Naive thymus-derived CD8-positive, alpha-beta T cell (primary cell): ENCODE measurements at regions not wholly inside any gene's neighbourhood (a gene's known extent, or its start where the extent isn't known, plus 50 kb on each side); places are given as distances from the start of the nearest gene placed in this dataset.

Experiments
- ATAC-seq, 2 donors: fragments of 150-1000 bp; cut with Tn5 transposase in 1 of 2; sonication (Bioruptor Pico), chemical (Tn5 transposase) in 1 of 2; 1 replicate in 1 of 2; 2 replicates in 1 of 2; pipeline ENCODE4 v1.10.0; 2021; ENCODE audit warnings: mild to moderate bottlenecking in 2 of 2, moderate library complexity in 2 of 2
- POLR2A ChIA-PET: fragments of 350-600 bp; sonication (Branson Sonifier 250); formaldehyde crosslinking; loops from one replicate; lab custom pipeline; 2021; ENCODE audit warnings: antibody characterized with exemption; lab: Charles Lee
- DNase-seq, 10 donors: peaks; one replicate each; pipeline versions ENCODE4 v3.0.0 to v3.0.0-alpha.2; 2020 to 2022
- H3K27ac Mint-ChIP-seq, 10 donors: one replicate each; pipeline ENCODE4 v1.8.0; 2020 to 2022; ENCODE audit warnings: mild to moderate bottlenecking in 10 of 10, mixed read lengths in 10 of 10, moderate library complexity in 4 of 10, inconsistent platforms in 1 of 10
- H3K27me3 Mint-ChIP-seq, 5 donors: one replicate each; pipeline ENCODE4 v1.8.0; 2021 to 2022; ENCODE audit warnings: mixed read lengths in 5 of 5
- H3K36me3 Mint-ChIP-seq, 3 donors: one replicate each; pipeline ENCODE4 v1.8.0; 2020 to 2022; ENCODE audit warnings: mixed read lengths in 3 of 3, mild to moderate bottlenecking in 2 of 3, inconsistent platforms in 1 of 3
- H3K4me1 Mint-ChIP-seq, 4 donors: one replicate each; pipeline ENCODE4 v1.8.0; 2021 to 2022; ENCODE audit warnings: mixed read lengths in 4 of 4
- H3K4me3 Mint-ChIP-seq, 10 donors: one replicate each; pipeline ENCODE4 v1.8.0; 2020 to 2022; ENCODE audit warnings: mild to moderate bottlenecking in 10 of 10, mixed read lengths in 10 of 10, moderate library complexity in 6 of 10, inconsistent platforms in 1 of 10
- H3K9me3 Mint-ChIP-seq, 9 donors: one replicate each; pipeline ENCODE4 v1.8.0; 2020 to 2022; ENCODE audit warnings: mixed read lengths in 9 of 9, mild to moderate bottlenecking in 3 of 9, inconsistent platforms in 1 of 9, moderate library complexity in 1 of 9

DNA sequence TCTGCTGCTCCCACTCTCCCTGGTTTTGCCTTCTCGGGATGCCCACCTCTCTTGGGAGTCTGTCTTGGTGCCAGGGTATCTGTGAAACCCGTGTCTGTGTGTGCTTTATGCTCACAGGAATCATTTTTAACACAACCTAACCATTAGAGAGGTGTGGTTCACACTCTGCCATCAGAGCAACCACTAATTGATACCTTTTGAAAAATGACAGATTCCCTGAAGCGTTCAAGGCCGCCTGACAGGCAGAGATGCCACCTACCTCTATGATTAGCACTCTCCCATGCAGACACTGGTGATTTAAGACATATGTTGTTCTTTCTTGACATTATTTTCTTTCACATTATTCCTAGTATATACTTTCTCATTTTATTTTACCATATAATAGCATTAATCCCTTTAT, 207.3 kb upstream of the SGCD start:
- Mint-ChIP-seq H3K36me3 (no peaks in the 10 kb centered on the region), H3K4me1 (no peaks in the 10 kb centered on the region), H3K27ac (no peak overlapping the region), H3K9me3 (no peaks in the 10 kb centered on the region), H3K27me3 (peaks cover 6 to 30% (median 17%) of the 10 kb centered on the region in 5 donors), H3K4me3 (peak overlapping the region in 1 of 10 donors; percentile 55)
- ATAC-seq (no peak), DNase-seq (no peak)
- POLR2A ChIA-PET = no interaction called here

DNA sequence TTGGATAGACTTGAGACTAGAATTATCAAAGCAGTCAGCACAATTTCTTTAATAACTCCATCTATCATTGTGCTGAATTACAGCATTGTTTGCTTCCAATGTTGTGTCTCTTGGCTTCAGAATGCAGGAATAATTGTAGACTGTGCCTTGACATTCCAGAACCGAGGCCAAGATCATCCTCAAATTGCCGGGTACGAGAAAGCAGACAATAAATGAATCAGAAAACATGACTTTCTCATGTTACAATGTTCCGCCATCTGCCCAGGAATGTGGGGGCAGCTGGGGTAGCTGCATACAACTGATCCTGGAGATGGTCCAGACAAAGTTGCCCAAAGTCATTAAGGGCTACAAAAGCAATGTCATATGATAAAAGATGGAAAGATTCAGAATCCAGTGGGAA, 206.2 kb upstream of the SGCD start:
- DNase-seq (no peak), ATAC-seq (no peak)
- POLR2A ChIA-PET = no interaction called here
- no peak overlapping the region for H3K27ac Mint-ChIP-seq
- H3K27me3 Mint-ChIP-seq = peaks cover 6 to 30% (median 17%) of the 10 kb centered on the region in 5 donors
- H3K36me3 Mint-ChIP-seq = no peaks in the 10 kb centered on the region
- no peak overlapping the region for H3K4me3 Mint-ChIP-seq
- H3K9me3 Mint-ChIP-seq = no peaks in the 10 kb centered on the region
- no peaks in the 10 kb centered on the region for H3K4me1 Mint-ChIP-seq

GRCh38 chr5:156121234-156121633, 205.7 kb upstream of the SGCD start:
- no peak for DNase-seq
- no peaks in the 10 kb centered on the region for H3K9me3 Mint-ChIP-seq
- no peaks in the 10 kb centered on the region for H3K36me3 Mint-ChIP-seq
- H3K4me3 Mint-ChIP-seq = no peak overlapping the region
- H3K4me1 Mint-ChIP-seq = no peaks in the 10 kb centered on the region
- no peak overlapping the region for H3K27ac Mint-ChIP-seq
- peaks cover 6 to 30% (median 17%) of the 10 kb centered on the region in 5 donors for H3K27me3 Mint-ChIP-seq
- ATAC-seq = no peak
- POLR2A ChIA-PET = no interaction called here

- DNase-seq (no peak), ATAC-seq (no peak)
- H3K4me3 Mint-ChIP-seq = no peak overlapping the region
- H3K27me3 Mint-ChIP-seq = peaks cover 6 to 30% (median 16%) of the 10 kb centered on the region in 5 donors
- H3K9me3 Mint-ChIP-seq = no peaks in the 10 kb centered on the region
- no peak overlapping the region for H3K27ac Mint-ChIP-seq
- no peaks in the 10 kb centered on the region for H3K4me1 Mint-ChIP-seq
- no peaks in the 10 kb centered on the region for H3K36me3 Mint-ChIP-seq
- POLR2A ChIA-PET = no interaction called here
These were observed 205.1 kb upstream of the SGCD start for GRCh38 chr5:156121882-156122281.

GRCh38 chr5:156124708-156125107, 202.3 kb upstream of the SGCD start:
- H3K27ac Mint-ChIP-seq = no peak overlapping the region
- no peaks in the 10 kb centered on the region for H3K36me3 Mint-ChIP-seq
- peaks cover 0 to 2% (median 0%) of the 10 kb centered on the region in 9 donors for H3K9me3 Mint-ChIP-seq
- no peaks in the 10 kb centered on the region for H3K4me1 Mint-ChIP-seq
- ATAC-seq (no peak), DNase-seq (no peak)
- POLR2A ChIA-PET = no interaction called here
- H3K27me3 Mint-ChIP-seq = peaks cover 6 to 16% (median 10%) of the 10 kb centered on the region in 5 donors
- no peak overlapping the region for H3K4me3 Mint-ChIP-seq

DNA sequence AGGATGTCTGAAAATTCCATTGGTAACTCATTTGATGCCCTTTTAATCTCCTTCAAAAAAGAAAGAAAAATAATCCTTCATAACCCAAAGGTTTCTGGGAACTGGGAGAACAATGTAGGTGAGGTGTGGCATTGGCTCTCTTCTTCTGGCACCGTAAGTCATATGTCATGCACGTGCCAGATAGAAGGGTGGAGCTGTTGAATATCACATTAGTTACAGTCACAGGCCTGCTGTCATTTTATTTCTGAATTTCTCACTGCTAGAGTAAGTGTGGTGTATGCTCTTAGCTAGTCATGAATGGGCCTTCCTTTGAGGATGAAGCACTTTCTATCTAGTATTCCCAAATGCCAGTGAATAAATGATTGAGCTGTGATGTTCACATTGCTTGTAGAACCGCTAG, 201.8 kb upstream of the SGCD start:
- Mint-ChIP-seq H3K4me3 (no peak overlapping the region), H3K9me3 (peaks cover 0 to 2% (median 0%) of the 10 kb centered on the region in 9 donors), H3K27me3 (peaks cover 2 to 12% (median 7%) of the 10 kb centered on the region in 5 donors), H3K27ac (no peak overlapping the region), H3K4me1 (no peaks in the 10 kb centered on the region), H3K36me3 (no peaks in the 10 kb centered on the region)
- ATAC-seq (no peak), DNase-seq (no peak)
- POLR2A ChIA-PET = no interaction called here

- DNase-seq = no peak
- H3K27ac Mint-ChIP-seq = no peak overlapping the region
- no peak for ATAC-seq
- H3K9me3 Mint-ChIP-seq = peaks cover 0 to 2% (median 0%) of the 10 kb centered on the region in 9 donors
- no peak overlapping the region for H3K4me3 Mint-ChIP-seq
- peaks cover 0 to 9% (median 0%) of the 10 kb centered on the region in 5 donors for H3K27me3 Mint-ChIP-seq
- H3K4me1 Mint-ChIP-seq = no peaks in the 10 kb centered on the region
- H3K36me3 Mint-ChIP-seq = no peaks in the 10 kb centered on the region
- POLR2A ChIA-PET = no interaction called here
These were observed 200.2 kb upstream of the SGCD start for GRCh38 chr5:156126716-156127115.

DNA sequence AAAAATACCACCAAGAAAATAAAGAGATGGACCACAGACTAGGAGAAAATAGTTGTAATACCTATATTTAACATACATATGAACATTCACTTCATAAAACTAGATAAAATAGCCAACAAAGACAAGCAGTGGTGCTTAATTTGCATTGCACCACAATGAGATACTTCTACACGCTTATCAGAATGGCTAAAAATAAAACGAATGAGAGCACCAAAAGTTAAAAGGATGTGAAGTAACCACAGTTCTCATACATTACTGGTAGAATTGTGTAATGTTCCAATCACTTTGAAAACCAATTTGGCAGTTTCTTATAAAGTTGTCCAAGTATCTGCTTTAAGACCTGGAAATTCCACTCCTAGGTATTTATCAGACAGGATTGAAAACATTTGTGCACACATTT, 198.9 kb upstream of the SGCD start:
- H3K9me3 Mint-ChIP-seq = peaks cover 0 to 3% (median 0%) of the 10 kb centered on the region in 9 donors
- no peaks in the 10 kb centered on the region for H3K36me3 Mint-ChIP-seq
- H3K27me3 Mint-ChIP-seq = peaks cover 0 to 11% (median 0%) of the 10 kb centered on the region in 5 donors
- no peaks in the 10 kb centered on the region for H3K4me1 Mint-ChIP-seq
- no peak overlapping the region for H3K4me3 Mint-ChIP-seq
- DNase-seq = no peak
- no peak for ATAC-seq
- H3K27ac Mint-ChIP-seq = no peak overlapping the region
- POLR2A ChIA-PET = no interaction called here

GRCh38 chr5:156134216-156134615, 192.7 kb upstream of the SGCD start:
- POLR2A ChIA-PET = no interaction called here
- ATAC-seq (no peak), DNase-seq (no peak)
- Mint-ChIP-seq H3K4me3 (no peak overlapping the region), H3K4me1 (no peaks in the 10 kb centered on the region), H3K36me3 (no peaks in the 10 kb centered on the region), H3K9me3 (peaks cover 0 to 4% (median 0%) of the 10 kb centered on the region in 9 donors), H3K27ac (no peak overlapping the region), H3K27me3 (peaks cover 0 to 13% (median 7%) of the 10 kb centered on the region in 5 donors)

DNA sequence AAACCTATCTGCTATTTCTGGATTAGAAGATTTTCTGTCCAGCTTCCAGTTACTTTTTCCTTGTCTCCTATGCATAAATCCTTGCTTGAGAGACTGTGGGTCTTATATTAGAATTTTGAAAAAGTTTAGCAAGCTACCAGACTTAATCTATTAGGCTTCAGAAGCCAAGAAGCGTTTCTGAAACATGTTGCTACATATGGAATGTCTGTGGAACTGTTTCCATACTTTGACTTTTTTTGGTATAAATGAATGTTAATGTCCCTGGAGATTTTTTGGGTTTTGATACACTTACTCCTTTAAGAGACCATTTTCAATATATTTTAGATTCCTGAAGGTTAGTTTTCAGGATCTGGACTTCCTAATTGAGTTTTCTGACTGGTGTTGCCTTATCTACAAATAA, 191.4 kb upstream of the SGCD start:
- H3K9me3 Mint-ChIP-seq = peaks cover 0 to 8% (median 0%) of the 10 kb centered on the region in 9 donors
- H3K27me3 Mint-ChIP-seq = peaks cover 0 to 13% (median 8%) of the 10 kb centered on the region in 5 donors
- H3K4me3 Mint-ChIP-seq = no peak overlapping the region
- no peak for DNase-seq
- H3K27ac Mint-ChIP-seq = no peak overlapping the region
- H3K36me3 Mint-ChIP-seq = no peaks in the 10 kb centered on the region
- H3K4me1 Mint-ChIP-seq = no peaks in the 10 kb centered on the region
- POLR2A ChIA-PET = no interaction called here
- no peak for ATAC-seq

DNA sequence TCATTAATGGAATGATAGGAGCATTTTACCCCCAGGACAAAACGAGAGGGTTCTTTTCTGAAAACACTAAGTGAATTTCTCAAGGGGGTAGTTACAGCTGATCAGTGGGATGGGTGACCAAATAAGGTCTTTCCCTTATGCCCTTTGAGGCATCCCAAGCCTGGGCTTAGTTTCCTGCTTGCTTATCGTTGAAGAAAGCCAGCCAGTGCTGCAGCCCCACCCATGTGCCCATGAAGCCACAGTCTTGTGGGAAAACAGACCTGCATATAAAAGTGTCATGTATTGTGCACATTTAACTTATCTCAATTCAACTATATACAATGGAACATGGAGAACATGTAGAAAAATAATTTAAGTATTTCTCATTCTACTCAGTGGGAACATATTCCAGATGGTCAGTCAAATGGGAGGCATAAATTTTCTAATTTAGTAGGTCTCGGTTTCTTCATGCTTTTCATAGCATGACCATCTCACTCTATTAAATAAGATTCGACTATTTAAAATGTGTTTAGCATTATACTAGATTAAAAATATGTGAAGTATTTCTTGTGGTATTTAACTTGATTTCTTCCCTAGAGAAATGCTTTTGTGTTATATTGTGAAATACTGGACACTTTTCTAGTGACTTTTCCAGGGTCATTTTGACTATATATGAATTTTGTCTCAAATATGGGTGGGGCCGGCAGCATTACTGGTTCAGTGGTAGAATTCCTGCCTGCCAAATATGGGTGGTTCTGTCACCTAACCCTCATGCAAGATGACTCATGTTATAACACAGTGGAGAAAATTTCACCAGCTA, 189.7 kb upstream of the SGCD start:
- Mint-ChIP-seq H3K27ac (no peak overlapping the region), H3K36me3 (peaks cover 0 to 3% (median 0%) of the 10 kb centered on the region in 3 donors), H3K4me3 (no peak overlapping the region), H3K27me3 (peaks cover 0 to 10% (median 5%) of the 10 kb centered on the region in 5 donors), H3K9me3 (peaks cover 0 to 14% (median 4%) of the 10 kb centered on the region in 9 donors), H3K4me1 (peaks cover 0 to 1% (median 0%) of the 10 kb centered on the region in 4 donors)
- POLR2A ChIA-PET = no interaction called here
- ATAC-seq (no peak), DNase-seq (no peak)

GRCh38 chr5:156142867-156143266, 184.1 kb upstream of the SGCD start:
- Mint-ChIP-seq H3K27me3 (peaks cover 0 to 8% (median 3%) of the 10 kb centered on the region in 5 donors), H3K4me3 (no peak overlapping the region), H3K36me3 (peaks cover 0 to 9% (median 0%) of the 10 kb centered on the region in 3 donors), H3K9me3 (peaks cover 0 to 23% (median 15%) of the 10 kb centered on the region in 9 donors), H3K4me1 (peaks cover 0 to 2% (median 0%) of the 10 kb centered on the region in 4 donors), H3K27ac (no peak overlapping the region)
- POLR2A ChIA-PET = no interaction called here
- ATAC-seq (no peak), DNase-seq (no peak)

DNA sequence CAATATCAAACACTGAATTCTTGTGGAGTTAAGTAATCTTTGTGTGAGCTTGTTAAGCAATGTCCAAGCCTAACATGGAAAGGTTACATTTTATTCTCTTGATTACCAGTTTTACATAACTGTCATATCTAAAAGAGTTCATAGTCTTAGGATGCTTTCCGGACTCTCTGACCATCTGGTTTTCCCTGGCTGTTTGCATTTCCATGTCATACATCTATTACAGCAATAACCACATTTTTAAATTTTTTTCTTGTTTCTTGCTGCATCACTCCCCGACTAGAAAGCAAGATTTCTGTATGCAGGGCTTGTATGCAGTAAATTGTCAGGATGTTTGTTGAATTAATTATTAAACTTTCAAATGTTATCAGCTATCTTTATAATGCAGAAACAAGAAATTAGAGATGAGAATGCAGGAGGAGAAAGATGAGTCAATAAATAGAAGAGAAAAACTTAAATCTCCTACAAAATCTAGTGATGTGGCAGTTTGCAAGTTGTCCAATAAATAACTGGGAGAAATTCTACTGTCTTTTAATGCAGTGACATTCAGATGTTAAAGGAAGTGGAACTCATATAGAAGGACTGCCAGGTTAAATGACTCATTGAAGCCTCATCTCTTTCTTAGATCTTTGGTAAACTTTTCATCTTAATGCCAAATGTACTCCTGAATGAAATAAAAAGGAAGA, 179.6 kb upstream of the SGCD start:
- H3K9me3 Mint-ChIP-seq = peaks cover 0 to 15% (median 5%) of the 10 kb centered on the region in 9 donors
- no peak for DNase-seq
- POLR2A ChIA-PET = no interaction called here
- peaks cover 0 to 5% (median 0%) of the 10 kb centered on the region in 3 donors for H3K36me3 Mint-ChIP-seq
- no peak overlapping the region for H3K4me3 Mint-ChIP-seq
- ATAC-seq = no peak
- peaks cover 0 to 12% (median 5%) of the 10 kb centered on the region in 5 donors for H3K27me3 Mint-ChIP-seq
- H3K4me1 Mint-ChIP-seq = no peaks in the 10 kb centered on the region
- H3K27ac Mint-ChIP-seq = no peak overlapping the region
